HG02623 (cell line): ENCODE measurements at regions not wholly inside any gene's neighbourhood (a gene's known extent, or its start where the extent isn't known, plus 50 kb on each side); places are given as distances from the start of the nearest gene placed in this dataset.
"Not testable (repeated sequence)": the region's sequence is repeated elsewhere in the genome, so short reads cannot be mapped to it uniquely, and the experiment has no call there.

Experiments
- ATAC-seq: cut with Tn5 transposase; IDR thresholded peaks from one replicate; pipeline ENCODE4 v1.9.1; 2021; ENCODE audit warnings: moderate library complexity; ENCODE audit not compliant: unreplicated experiment

- ATAC-seq, result not testable (repeated sequence)
Measured at GRCh38 chr16:88162778-88163177, 211.5 kb downstream of the BANP start.

GRCh38 chr16:88164196-88165039, 213.2 kb downstream of the BANP start:
- ATAC-seq, result not testable (repeated sequence)

- not testable (repeated sequence) for ATAC-seq
Measured at GRCh38 chr16:88165040-88165544, 213.9 kb downstream of the BANP start.

GRCh38 chr16:88165683-88166082, 214.4 kb downstream of the BANP start:
- not testable (repeated sequence) for ATAC-seq

GRCh38 chr16:88166209-88166773, 215.1 kb downstream of the BANP start:
- ATAC-seq, result not testable (repeated sequence)

- not testable (repeated sequence) for ATAC-seq
Measured at GRCh38 chr16:88167798-88168556, 214.8 kb upstream of the ZNF469 start.

GRCh38 chr16:88168557-88168949, 214.2 kb upstream of the ZNF469 start:
- not testable (repeated sequence) for ATAC-seq

GRCh38 chr16:88169136-88169830, 213.5 kb upstream of the ZNF469 start:
- ATAC-seq, result not testable (repeated sequence)

GRCh38 chr16:88169831-88170165, 213.0 kb upstream of the ZNF469 start:
- not testable (repeated sequence) for ATAC-seq

GRCh38 chr16:88170528-88170991, 212.2 kb upstream of the ZNF469 start:
- ATAC-seq, result no peak

GRCh38 chr16:88171126-88171525, 211.6 kb upstream of the ZNF469 start:
- not testable (repeated sequence) for ATAC-seq

- not testable (repeated sequence) for ATAC-seq
Measured at GRCh38 chr16:88176184-88176583, 206.6 kb upstream of the ZNF469 start.

- ATAC-seq, result not testable (repeated sequence)
Measured at GRCh38 chr16:88176591-88177180, 206.1 kb upstream of the ZNF469 start.

GRCh38 chr16:88178251-88178650, 204.5 kb upstream of the ZNF469 start:
- ATAC-seq, result not testable (repeated sequence)

GRCh38 chr16:88178896-88179295, 203.9 kb upstream of the ZNF469 start:
- ATAC-seq, result not testable (repeated sequence)

GRCh38 chr16:88182967-88183881, 199.5 kb upstream of the ZNF469 start:
- not testable (repeated sequence) for ATAC-seq

- ATAC-seq, result not testable (repeated sequence)
Measured at GRCh38 chr16:88184053-88184452, 198.7 kb upstream of the ZNF469 start.

GRCh38 chr16:88184566-88185355, 198.0 kb upstream of the ZNF469 start:
- not testable (repeated sequence) for ATAC-seq
